ENCODE measurements at regions not wholly inside any gene's neighbourhood (a gene's known extent, or its start where the extent isn't known, plus 50 kb on each side); places are given as distances from the start of the nearest gene placed in this dataset.

DNA sequence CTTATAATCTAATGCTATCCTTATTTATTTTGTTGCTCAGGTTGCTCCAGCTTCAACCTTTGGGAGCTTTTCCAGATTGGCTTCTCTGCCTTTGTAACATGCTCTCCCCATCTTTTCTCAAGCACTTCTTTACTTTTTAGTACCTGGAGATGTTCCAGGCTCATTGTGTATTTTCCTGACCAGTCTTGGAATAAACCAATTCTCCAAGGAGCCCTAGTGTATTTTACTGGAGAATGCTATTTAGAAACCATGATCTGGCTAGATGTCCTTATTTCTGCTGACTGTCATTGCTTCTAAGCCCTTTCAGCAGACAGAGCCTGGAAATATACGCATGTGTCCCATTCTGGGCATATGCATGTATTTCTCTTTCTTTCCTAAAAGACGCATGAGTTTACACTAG lies 95.7 kb downstream of the EMX2 start:
- no peak for DNase-seq (ENCODE audit: low read depth)

- DNase-seq (ENCODE audit: low read depth) = no peak
These were observed 96.2 kb downstream of the EMX2 start for GRCh38 chr10:117638664-117639200.

GRCh38 chr10:117640406-117640805 lies 97.9 kb downstream of the EMX2 start:
- DNase-seq (ENCODE audit: low read depth) = no peak

DNA sequence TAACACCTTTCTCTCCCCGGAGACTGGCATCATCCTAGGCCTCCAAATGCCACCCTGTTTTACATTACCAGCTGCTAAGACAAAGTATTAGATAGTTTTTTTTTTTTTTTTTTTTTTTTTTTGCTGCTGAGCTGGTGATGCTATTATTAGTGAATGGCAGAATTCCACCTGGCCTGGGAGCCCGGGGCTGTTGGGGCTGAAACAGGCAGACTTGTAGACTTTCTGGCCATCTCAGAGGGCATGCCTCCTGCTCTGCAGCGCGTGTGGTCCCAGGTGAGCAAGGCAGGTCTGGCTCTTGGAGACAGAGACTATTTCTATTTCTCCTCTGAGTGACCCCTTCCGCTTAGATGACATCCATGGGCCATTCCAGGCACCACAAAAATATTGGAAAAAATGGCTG lies 104.2 kb downstream of the EMX2 start:
- DNase-seq (ENCODE audit: low read depth) = no peak

GRCh38 chr10:117647306-117647705 lies 104.8 kb downstream of the EMX2 start:
- peak; percentile 2 for DNase-seq (ENCODE audit: low read depth)

GRCh38 chr10:117651121-117651520 lies 108.6 kb downstream of the EMX2 start:
- DNase-seq (ENCODE audit: low read depth) = no peak

DNA sequence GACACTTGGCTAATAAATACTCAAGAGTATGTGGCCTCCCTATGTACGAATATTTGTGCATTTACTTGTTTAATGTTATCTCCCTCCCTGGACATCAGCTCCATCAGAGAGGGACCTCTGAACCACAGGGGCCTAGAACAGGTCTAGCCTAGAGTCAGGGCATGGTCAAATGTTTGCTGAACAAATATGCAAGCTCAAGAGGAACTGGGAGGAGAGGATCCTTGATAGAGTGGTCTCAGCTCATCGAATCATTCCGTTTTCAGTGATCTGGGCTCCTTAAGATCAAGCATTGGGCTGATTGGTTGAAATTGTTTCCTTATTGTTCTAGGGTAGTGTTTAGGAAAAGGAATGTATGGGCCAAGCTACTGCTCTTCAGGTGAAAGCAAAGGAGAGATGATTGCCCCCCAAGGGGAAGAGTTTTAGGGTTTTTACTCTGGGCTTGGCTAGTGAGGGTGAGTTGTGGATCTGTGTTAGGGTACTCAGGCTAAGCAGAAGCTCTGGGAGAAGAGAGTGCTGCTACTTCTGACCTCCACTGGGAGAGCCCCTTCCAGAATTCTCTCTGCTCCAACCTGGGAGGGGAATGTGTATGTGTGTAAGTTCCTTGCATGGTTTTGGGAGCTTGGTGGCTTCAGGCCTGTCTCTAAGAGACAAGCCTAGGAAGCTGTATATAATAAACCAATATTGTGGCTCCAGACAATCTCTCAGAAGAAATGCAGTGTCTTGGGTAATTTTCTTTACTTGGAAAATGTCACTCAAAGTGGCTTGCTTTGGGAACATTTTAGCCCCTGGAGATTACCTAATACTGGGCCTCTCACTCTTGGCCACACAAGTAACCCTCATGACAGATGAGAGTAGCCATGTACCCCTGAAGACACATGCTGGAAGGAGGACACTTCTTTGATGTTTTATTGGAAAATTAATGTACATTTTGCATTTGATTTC lies 110.0 kb downstream of the EMX2 start:
- DNase-seq (ENCODE audit: low read depth) = no peak

- peak; percentile 76 for DNase-seq (ENCODE audit: low read depth)
These were observed 110.6 kb downstream of the EMX2 start for GRCh38 chr10:117653170-117653515.

DNA sequence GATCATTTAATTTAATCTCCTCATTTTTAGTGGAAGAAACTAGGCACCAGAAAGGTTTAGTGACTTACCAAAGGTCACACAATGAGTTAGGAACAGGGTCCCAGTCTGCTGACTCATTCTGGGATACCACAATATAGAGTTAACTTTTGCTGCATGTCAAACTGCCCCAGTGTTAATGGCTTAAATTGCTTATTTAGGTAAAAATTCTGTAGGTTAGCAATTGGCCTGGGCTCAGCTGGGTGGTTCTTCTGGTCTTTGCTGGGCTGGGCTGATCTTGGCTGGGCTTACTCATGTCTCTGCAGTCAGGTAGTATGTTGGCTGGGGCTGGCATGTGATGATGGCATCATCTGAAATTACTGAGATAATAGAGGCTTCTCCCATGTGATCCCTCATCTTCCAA lies 111.6 kb downstream of the EMX2 start:
- no peak for DNase-seq (ENCODE audit: low read depth)

DNA sequence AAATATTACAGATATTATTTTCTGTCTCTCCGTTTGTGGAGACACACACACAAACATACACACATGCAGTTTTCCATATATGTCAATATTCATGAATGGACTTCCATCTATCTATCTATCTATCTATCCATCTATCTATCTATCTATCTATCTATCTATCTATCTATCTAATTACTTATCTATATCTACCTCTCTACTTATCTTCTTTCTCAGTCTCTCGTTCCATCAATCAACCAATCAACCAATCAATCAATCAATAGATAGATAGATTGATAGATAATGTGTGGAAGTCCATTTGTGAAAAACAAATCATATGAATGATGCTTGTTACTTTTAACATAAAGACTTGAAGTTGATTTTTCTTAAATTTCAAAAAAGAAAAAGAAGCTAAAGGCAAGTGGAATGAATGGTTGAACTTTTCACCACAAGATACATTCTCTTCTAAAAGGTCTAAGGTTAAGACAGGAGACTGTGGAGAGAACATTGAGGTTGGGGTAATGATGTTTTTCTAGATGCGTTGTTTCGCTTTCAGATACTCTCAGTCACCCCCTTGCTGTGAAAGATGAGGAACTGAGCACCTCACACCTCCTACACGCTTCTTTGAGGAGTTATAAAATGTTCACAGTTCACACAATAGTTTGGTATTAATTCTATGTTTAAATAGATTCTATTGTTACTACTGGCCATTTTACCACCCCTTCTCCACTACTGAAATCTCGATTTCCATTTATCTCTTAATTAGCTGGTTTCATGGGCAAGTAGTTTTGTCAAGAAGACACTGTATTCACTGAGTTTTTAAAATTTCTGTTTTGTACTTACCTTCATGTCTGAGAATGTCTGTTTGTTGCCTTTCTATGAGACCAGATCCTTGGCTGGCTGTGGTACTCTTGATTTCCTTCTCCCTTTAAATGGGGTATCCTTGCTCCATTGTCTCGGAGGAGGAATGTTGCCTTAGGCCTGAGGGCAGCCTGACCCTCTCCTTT lies 114.1 kb downstream of the EMX2 start:
- no peak for DNase-seq (ENCODE audit: low read depth)

- no peak for DNase-seq (ENCODE audit: low read depth)
These were observed 118.8 kb downstream of the EMX2 start for GRCh38 chr10:117661316-117661715.

GRCh38 chr10:117662126-117662525 lies 119.6 kb downstream of the EMX2 start:
- no peak for DNase-seq (ENCODE audit: low read depth)

DNA sequence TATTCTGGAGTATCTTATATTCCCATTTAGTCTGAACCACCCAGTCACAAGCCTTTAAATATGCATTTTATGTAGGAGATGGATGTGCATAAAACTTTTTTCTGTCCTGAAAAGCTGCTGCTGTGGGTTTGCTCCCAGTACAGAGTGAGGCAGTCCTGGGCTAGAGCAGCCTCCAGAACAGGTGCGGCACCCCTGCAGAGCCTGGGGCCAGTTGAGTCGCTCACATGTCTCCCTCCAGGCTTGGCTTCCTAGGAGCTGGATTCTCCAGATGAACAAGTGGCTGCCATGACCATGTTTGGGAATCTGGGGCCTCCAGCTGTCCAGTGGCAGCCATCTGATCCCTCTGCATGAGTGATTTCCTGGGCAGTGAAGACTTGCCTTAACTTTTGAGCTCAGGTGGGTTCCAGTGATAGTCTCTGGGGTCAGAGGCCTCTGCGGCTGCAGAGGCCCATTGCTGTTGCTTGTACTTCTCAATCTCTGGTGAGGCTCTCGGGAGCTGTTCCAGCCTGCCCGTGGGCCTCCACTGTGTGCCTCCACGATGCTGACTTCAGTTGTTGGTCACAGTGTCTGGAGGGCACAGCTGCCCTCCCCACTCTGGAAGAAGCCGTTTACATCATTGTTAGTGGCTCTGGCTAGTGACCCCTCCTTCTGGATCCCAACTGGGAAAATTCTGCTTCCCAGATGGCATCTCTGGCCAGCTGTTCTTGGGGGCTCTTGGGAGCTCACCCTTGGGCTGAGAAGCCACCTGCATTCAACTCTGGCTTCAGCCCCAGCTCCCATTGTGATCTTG lies 120.4 kb downstream of the EMX2 start:
- no peak for DNase-seq (ENCODE audit: low read depth)

- DNase-seq (ENCODE audit: low read depth) = peak; percentile 26
These were observed 121.2 kb downstream of the EMX2 start for GRCh38 chr10:117663750-117664149.

DNA sequence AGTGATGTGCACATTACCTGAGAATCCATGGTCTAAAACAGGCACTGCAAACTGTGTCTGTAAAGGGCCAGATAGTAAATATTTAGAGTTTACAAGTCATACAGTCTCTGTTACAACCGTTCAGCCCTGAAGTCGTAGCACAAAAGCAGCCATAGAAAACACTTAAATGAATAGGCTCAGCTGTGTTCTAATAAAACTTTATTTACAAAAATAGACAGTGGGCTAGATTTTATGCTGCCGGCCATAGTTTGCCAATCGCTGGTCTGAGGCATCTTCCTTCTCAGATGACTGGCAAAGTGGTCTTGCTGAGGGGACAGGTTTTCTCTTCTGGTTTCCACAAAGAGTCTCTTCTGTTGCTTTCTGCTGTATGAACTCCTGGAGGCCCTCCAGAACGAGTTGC lies 121.7 kb downstream of the EMX2 start:
- DNase-seq (ENCODE audit: low read depth) = no peak

DNA sequence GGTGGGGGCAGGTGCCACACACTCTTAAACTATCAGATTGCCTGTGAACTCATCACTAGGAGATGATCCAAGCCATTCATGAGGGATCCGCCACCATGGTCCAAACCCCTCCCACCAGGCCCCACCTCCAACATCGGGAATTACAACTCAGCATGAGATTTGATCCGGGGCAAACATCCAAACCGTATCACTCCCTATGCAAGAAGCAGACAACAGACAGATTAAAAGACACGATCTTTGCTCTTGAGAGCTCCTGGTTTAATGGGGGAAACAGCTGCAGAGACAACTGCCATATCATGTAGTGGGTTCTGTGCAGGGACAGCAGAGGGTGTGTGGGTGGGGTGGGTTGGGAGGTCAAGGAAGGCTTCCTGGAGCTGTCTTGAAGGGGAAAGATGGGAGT lies 123.6 kb downstream of the EMX2 start:
- DNase-seq (ENCODE audit: low read depth) = no peak

- no peak for DNase-seq (ENCODE audit: low read depth)
These were observed 124.4 kb downstream of the EMX2 start for GRCh38 chr10:117666965-117667364.

DNA sequence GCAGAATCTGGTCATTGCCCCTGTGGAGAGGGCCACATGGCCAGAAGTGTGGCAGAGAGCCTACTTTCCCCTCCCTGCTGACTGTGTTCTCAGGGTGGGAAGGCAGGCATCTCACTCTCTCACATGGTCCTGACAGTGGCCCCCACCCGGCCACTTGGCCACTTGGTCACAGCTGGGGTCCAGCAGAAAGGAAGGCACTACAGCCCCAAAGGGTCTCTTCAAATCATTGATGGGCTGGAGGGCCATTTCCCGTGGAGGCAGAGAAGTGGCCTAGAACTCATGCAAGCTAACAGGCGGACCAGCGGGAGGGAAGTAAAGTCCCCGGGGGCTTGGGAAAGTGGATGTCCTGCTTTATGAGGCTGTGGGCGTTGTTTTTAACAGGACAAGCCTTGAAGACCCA lies 125.3 kb downstream of the EMX2 start:
- DNase-seq (ENCODE audit: low read depth) = no peak

GRCh38 chr10:117668327-117669008 lies 125.9 kb downstream of the EMX2 start:
- DNase-seq (ENCODE audit: low read depth) = no peak

DNA sequence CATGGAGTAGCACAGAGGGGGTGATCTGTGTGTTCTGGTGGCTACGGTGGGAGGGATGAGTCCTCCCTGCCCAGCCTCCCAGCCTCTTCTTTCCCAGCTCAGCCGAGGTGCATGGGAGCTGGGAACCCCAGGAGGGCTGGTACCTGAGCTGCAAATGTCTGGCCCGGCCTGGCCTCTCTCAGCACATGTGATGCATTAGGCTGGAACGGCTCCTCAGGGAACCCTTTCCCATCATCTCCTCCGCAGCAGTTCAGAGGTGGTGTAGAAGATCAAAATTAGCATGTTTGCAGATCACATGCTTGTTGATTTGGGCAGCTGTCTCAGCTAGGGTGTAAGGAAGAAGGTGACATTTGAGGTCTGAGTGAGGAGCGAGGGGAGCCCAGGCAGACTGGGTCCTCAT lies 126.6 kb downstream of the EMX2 start:
- no peak for DNase-seq (ENCODE audit: low read depth)

All from LHCN-M2 (cell line).